Mucosa of rectum (tissue), 2 donors: ENCODE measurements at regions not wholly inside any gene's neighbourhood (a gene's known extent, or its start where the extent isn't known, plus 50 kb on each side); places are given as distances from the start of the nearest gene placed in this dataset.

Experiments
- H3K27ac ChIP-seq, 2 donors: one replicate each; pipeline ENCODE4 v1.7.0; 2013; ENCODE audit warnings: inconsistent platforms in 2 of 2, low read depth in 2 of 2, low read length in 2 of 2
- H3K27me3 ChIP-seq, 2 donors: one replicate each; pipeline ENCODE4 v1.7.0; 2013; ENCODE audit warnings: low read length in 2 of 2; ENCODE audit not compliant: control insufficient read depth in 2 of 2, insufficient read depth in 2 of 2
- H3K36me3 ChIP-seq, 2 donors: one replicate each; pipeline ENCODE4 v1.7.0; 2013; ENCODE audit warnings: low read length in 2 of 2; ENCODE audit not compliant: control insufficient read depth in 2 of 2, insufficient read depth in 2 of 2
- H3K4me1 ChIP-seq, 2 donors: one replicate each; pipeline ENCODE4 v1.7.0; 2013; ENCODE audit warnings: low read length in 2 of 2, mild to moderate bottlenecking in 1 of 2; ENCODE audit not compliant: control insufficient read depth in 2 of 2, insufficient read depth in 2 of 2
- H3K4me3 ChIP-seq, 2 donors: one replicate each; pipeline ENCODE4 v1.7.0; 2013; ENCODE audit warnings: low read length in 2 of 2
- H3K9ac ChIP-seq, 2 donors: one replicate each; pipeline ENCODE4 v1.7.0; 2013; ENCODE audit warnings: low read length in 2 of 2, low read depth in 1 of 2, mild to moderate bottlenecking in 1 of 2
- H3K9me3 ChIP-seq, 2 donors: one replicate each; pipeline ENCODE4 v1.7.0; 2013; ENCODE audit warnings: low read length in 2 of 2; ENCODE audit not compliant: control insufficient read depth in 2 of 2
- donor health status: healthy.
- donor health status: Normal muscosa, but diverticular disease.

- H3K9me3 ChIP-seq = no peaks in the 10 kb centered on the region
- H3K27ac ChIP-seq = no peak overlapping the region
- no peaks in the 10 kb centered on the region for H3K4me1 ChIP-seq
- no peaks in the 10 kb centered on the region for H3K36me3 ChIP-seq
- no peaks in the 10 kb centered on the region for H3K27me3 ChIP-seq
- no peak overlapping the region for H3K9ac ChIP-seq
- H3K4me3 ChIP-seq = no peak overlapping the region
Measured at GRCh38 chr11:96960476-96960875, 570.7 kb downstream of the JRKL start.

- Histone ChIP-seq H3K9me3 (no peaks in the 10 kb centered on the region), H3K36me3 (no peaks in the 10 kb centered on the region), H3K9ac (no peak overlapping the region), H3K4me1 (no peaks in the 10 kb centered on the region), H3K27ac (no peak overlapping the region), H3K4me3 (no peak overlapping the region), H3K27me3 (no peaks in the 10 kb centered on the region)
Measured at GRCh38 chr11:96960926-96961325, 571.1 kb downstream of the JRKL start.

GRCh38 chr11:96961931-96962330 lies 572.1 kb downstream of the JRKL start:
- Histone ChIP-seq H3K36me3 (no peaks in the 10 kb centered on the region), H3K27me3 (no peaks in the 10 kb centered on the region), H3K4me1 (no peaks in the 10 kb centered on the region), H3K9me3 (no peaks in the 10 kb centered on the region), H3K4me3 (no peak overlapping the region), H3K9ac (no peak overlapping the region), H3K27ac (no peak overlapping the region)

GRCh38 chr11:96963375-96963774 lies 573.6 kb downstream of the JRKL start:
- Histone ChIP-seq H3K36me3 (no peaks in the 10 kb centered on the region), H3K4me3 (no peak overlapping the region), H3K27ac (no peak overlapping the region), H3K4me1 (no peaks in the 10 kb centered on the region), H3K9me3 (no peaks in the 10 kb centered on the region), H3K9ac (no peak overlapping the region), H3K27me3 (no peaks in the 10 kb centered on the region)

GRCh38 chr11:96964661-96965060 lies 574.8 kb downstream of the JRKL start:
- no peak overlapping the region for H3K9ac ChIP-seq
- no peak overlapping the region for H3K4me3 ChIP-seq
- H3K9me3 ChIP-seq = no peaks in the 10 kb centered on the region
- H3K36me3 ChIP-seq = no peaks in the 10 kb centered on the region
- no peaks in the 10 kb centered on the region for H3K27me3 ChIP-seq
- no peaks in the 10 kb centered on the region for H3K4me1 ChIP-seq
- no peak overlapping the region for H3K27ac ChIP-seq

- Histone ChIP-seq H3K36me3 (no peaks in the 10 kb centered on the region), H3K4me1 (no peaks in the 10 kb centered on the region), H3K9ac (no peak overlapping the region), H3K4me3 (no peak overlapping the region), H3K27me3 (no peaks in the 10 kb centered on the region), H3K27ac (no peak overlapping the region), H3K9me3 (no peaks in the 10 kb centered on the region)
Measured at GRCh38 chr11:96967616-96968015, 577.8 kb downstream of the JRKL start.

- Histone ChIP-seq H3K4me3 (no peak overlapping the region), H3K27ac (no peak overlapping the region), H3K9ac (no peak overlapping the region), H3K36me3 (no peaks in the 10 kb centered on the region), H3K9me3 (no peaks in the 10 kb centered on the region), H3K27me3 (no peaks in the 10 kb centered on the region), H3K4me1 (no peaks in the 10 kb centered on the region)
Measured at GRCh38 chr11:96969251-96969650, 579.4 kb downstream of the JRKL start.

GRCh38 chr11:96978751-96979150 lies 588.9 kb downstream of the JRKL start:
- Histone ChIP-seq H3K9me3 (no peaks in the 10 kb centered on the region), H3K27ac (no peak overlapping the region), H3K36me3 (no peaks in the 10 kb centered on the region), H3K27me3 (no peaks in the 10 kb centered on the region), H3K4me3 (no peak overlapping the region), H3K4me1 (no peaks in the 10 kb centered on the region), H3K9ac (no peak overlapping the region)

GRCh38 chr11:96986516-96986915 lies 596.7 kb downstream of the JRKL start:
- Histone ChIP-seq H3K4me3 (no peak overlapping the region), H3K27ac (no peak overlapping the region), H3K27me3 (no peaks in the 10 kb centered on the region), H3K4me1 (no peaks in the 10 kb centered on the region), H3K9ac (no peak overlapping the region), H3K36me3 (no peaks in the 10 kb centered on the region), H3K9me3 (no peaks in the 10 kb centered on the region)

GRCh38 chr11:96990914-96991313 lies 601.1 kb downstream of the JRKL start:
- no peaks in the 10 kb centered on the region for H3K36me3 ChIP-seq
- no peak overlapping the region for H3K9ac ChIP-seq
- no peaks in the 10 kb centered on the region for H3K9me3 ChIP-seq
- no peak overlapping the region for H3K4me3 ChIP-seq
- no peaks in the 10 kb centered on the region for H3K4me1 ChIP-seq
- H3K27me3 ChIP-seq = no peaks in the 10 kb centered on the region
- H3K27ac ChIP-seq = no peak overlapping the region

- H3K4me1 ChIP-seq = no peaks in the 10 kb centered on the region
Measured at GRCh38 chr11:97000481-97000880, 610.7 kb downstream of the JRKL start.

More at GRCh38 chr11:97000481-97000880, 610.7 kb downstream of the JRKL start:
- no peak overlapping the region for H3K9ac ChIP-seq
- H3K4me3 ChIP-seq = no peak overlapping the region
- H3K36me3 ChIP-seq = no peaks in the 10 kb centered on the region
- no peak overlapping the region for H3K27ac ChIP-seq
- H3K9me3 ChIP-seq = no peaks in the 10 kb centered on the region
- H3K27me3 ChIP-seq = no peaks in the 10 kb centered on the region
